HepG2 (cell line): ENCODE measurements at regions not wholly inside any gene's neighbourhood (a gene's known extent, or its start where the extent isn't known, plus 50 kb on each side); places are given as distances from the start of the nearest gene placed in this dataset.

Source experiments
- ATAC-seq: fragments of 200-7000 bp; cut with Tn5 transposase; 3 replicates; pipeline ENCODE4 v1.9.1; 2020; ENCODE audit warnings: mild to moderate bottlenecking, moderate library complexity
- BruUV-seq: library from RNA; stranded (reverse); fragments of 400-500 nt; replicated peaks from 2 replicates; lab custom pipeline; 2021; lab: Mats Ljungman, UMichigan
- CTCF ChIA-PET: fragments of 300-600 bp; formaldehyde crosslinking; extraction: SDS; loops from one replicate; lab custom pipeline; 2021; ENCODE audit warnings: low total read pairs, inconsistent platforms, low intra/inter-chr PET ratio; lab: Yijun Ruan, JAX
- POLR2A ChIA-PET: fragments of 350-600 bp; sonication (Branson Sonifier 250); formaldehyde crosslinking; loops from one replicate; lab custom pipeline; 2020; ENCODE audit warnings: antibody characterized with exemption, inconsistent platforms; lab: Yijun Ruan, JAX
- DNase-seq: peaks from one replicate; pipeline ENCODE4 v3.0.0-alpha.2; 2015; ENCODE audit warnings: low spot score
- FAIRE-seq: peaks from 3 replicates; lab custom pipeline; 2011; peaks lifted over from hg19 to GRCh38; lab: Jason Lieb, UNC
- H2AFZ ChIP-seq: one replicate; pipeline ENCODE4 v1.6.1; 2011; ENCODE audit warnings: low read length, inconsistent platforms
- H3K27ac ChIP-seq: fragments of 300-600 bp; 3 replicates; pipeline ENCODE4 v1.8.0; 2011; ENCODE audit warnings: mixed run types, mild to moderate bottlenecking, mixed read lengths, low read length, inconsistent platforms; ENCODE audit not compliant: insufficient read depth; ENCODE audit errors: extremely low read length
- H3K27me3 ChIP-seq, 2 experiments: fragments of 200-600 bp in 1 of 2; 2 replicates in 1 of 2; 3 replicates in 1 of 2; pipeline versions ENCODE4 v1.6.0 to v1.8.0; 2011; ENCODE audit warnings: low read length in 2 of 2, mild to moderate bottlenecking in 2 of 2, moderate library complexity in 2 of 2, inconsistent platforms in 1 of 2; ENCODE audit not compliant: insufficient read depth in 2 of 2, control insufficient read depth in 1 of 2
- H3K36me3 ChIP-seq, 2 experiments: fragments of 200-600 bp in 1 of 2; replicated peaks in 1 of 2; 2 replicates in 1 of 2; 3 replicates in 1 of 2; pipeline versions ENCODE4 v1.5.1 to v1.8.0; 2011; ENCODE audit warnings: low read length in 2 of 2, inconsistent platforms in 1 of 2; ENCODE audit not compliant: insufficient read depth in 2 of 2, control insufficient read depth in 1 of 2
- H3K4me1 ChIP-seq: 2 replicates; pipeline ENCODE4 v1.5.1; 2012; ENCODE audit warnings: low read length, inconsistent platforms; ENCODE audit not compliant: insufficient read depth
- H3K4me2 ChIP-seq: 2 replicates; pipeline ENCODE4 v1.6.0; 2011; ENCODE audit warnings: low read depth, low read length, inconsistent platforms
- H3K4me3 ChIP-seq, 3 experiments: fragments of 200-600 bp in 1 of 3; sonication (generic), shearing (Covaris generic) in 1 of 3; replicated peaks in 1 of 3; 2 replicates each; pipeline ENCODE4 v1.5.1; 2011 to 2016; ENCODE audit warnings: low read length in 3 of 3, inconsistent platforms in 2 of 3, low read depth in 2 of 3, mild to moderate bottlenecking in 2 of 3, control low read depth in 1 of 3, mixed read lengths in 1 of 3; ENCODE audit not compliant: insufficient read depth in 1 of 3
- H3K79me2 ChIP-seq: one replicate; pipeline ENCODE4 v1.6.1; 2011; ENCODE audit warnings: low read length, inconsistent platforms; ENCODE audit not compliant: insufficient read depth
- H3K9ac ChIP-seq: 2 replicates; pipeline ENCODE4 v1.6.0; 2011; ENCODE audit warnings: mild to moderate bottlenecking, low read depth, low read length, inconsistent platforms; ENCODE audit not compliant: insufficient read depth
- H3K9me3 ChIP-seq: 2 replicates; pipeline ENCODE4 v1.5.1; 2012; ENCODE audit warnings: mild to moderate bottlenecking, low read length
- H4K20me1 ChIP-seq: 2 replicates; pipeline ENCODE4 v1.6.0; 2011; ENCODE audit warnings: inconsistent platforms, mild to moderate bottlenecking, low read length, moderate library complexity; ENCODE audit not compliant: insufficient read depth
- HHEX ChIP-seq: IDR thresholded peaks from 2 replicates; pipeline ENCODE4 v1.6.1; 2016; ENCODE audit warnings: control low read depth
- HMGA1 ChIP-seq: sonication (generic); formaldehyde crosslinking; conservative IDR thresholded peaks from 2 replicates; pipeline ENCODE4 v1.4.0; 2020; ENCODE audit warnings: missing genetic modification reagents
- KLF11 ChIP-seq: IDR thresholded peaks from 2 replicates; pipeline ENCODE4 v1.6.1; 2016; ENCODE audit warnings: missing compliant biosample characterization
- NR2F2 ChIP-seq: IDR thresholded peaks from 2 replicates; pipeline ENCODE4 v1.6.1; 2012; ENCODE audit warnings: low read depth, inconsistent platforms, borderline replicate concordance
- POLR2AphosphoS5 ChIP-seq: IDR thresholded peaks from 2 replicates; pipeline ENCODE4 v1.6.1; 2012; ENCODE audit warnings: low read depth, low read length
- ZNF382 ChIP-seq: sonication (generic); formaldehyde crosslinking; IDR thresholded peaks from 2 replicates; pipeline ENCODE4 v1.5.0; 2020; ENCODE audit warnings: missing genetic modification reagents, mild to moderate bottlenecking, borderline replicate concordance
- ZNF468 ChIP-seq: sonication (generic); formaldehyde crosslinking; IDR thresholded peaks from 2 replicates; pipeline ENCODE4 v1.8.0; 2022; ENCODE audit warnings: mild to moderate bottlenecking, moderate library complexity, missing genetic modification reagents
- ZNF501 ChIP-seq: sonication (generic); formaldehyde crosslinking; IDR thresholded peaks from 2 replicates; pipeline ENCODE4 v1.5.1; 2020; ENCODE audit warnings: mild to moderate bottlenecking, moderate library complexity, missing genetic modification reagents
- ZNF563 ChIP-seq: sonication (generic); formaldehyde crosslinking; IDR thresholded peaks from 2 replicates; pipeline ENCODE4 v1.8.0; 2022; ENCODE audit warnings: mild to moderate bottlenecking, moderate library complexity, missing genetic modification reagents
- WGBS: methylation state at CpG from one replicate; pipeline ENCODE4 v1.1.6; 2017; ENCODE audit warnings: low lambda C conversion rate; 5-methylcytosine and 5-hydroxymethylcytosine counted together
- in situ Hi-C: cut with HindIII; loops from 2 replicates; pipeline ENCODE4 v1.10.0; 2017; ENCODE audit warnings: low pct_unique_long_range_greater_than_20kb; ENCODE audit not compliant: extremely low pct_ligation_motif_present
- intact Hi-C: fragments of 100-400 bp; cut with micrococcal nuclease; formaldehyde crosslinking; loops from one replicate; pipeline ENCODE4 v1.10.0; 2022; ENCODE audit not compliant: unreplicated experiment
- TF ChIP-seq, protein P1 (sequence below): sonication (generic); formaldehyde crosslinking; IDR thresholded peaks from 2 replicates; pipeline ENCODE4 v1.4.0; 2020; ENCODE audit warnings: mild to moderate bottlenecking, missing genetic modification reagents
- TF ChIP-seq, protein P2 (sequence below), 2 experiments: sonication (generic) in 1 of 2; formaldehyde crosslinking in 1 of 2; IDR thresholded peaks; 2 replicates each; pipeline versions ENCODE4 v1.6.1 to v1.9.0; 2014 to 2022; ENCODE audit warnings: antibody characterized with exemption in 1 of 2, borderline replicate concordance in 1 of 2, inconsistent platforms in 1 of 2, low read depth in 1 of 2, missing genetic modification reagents in 1 of 2

DNA sequence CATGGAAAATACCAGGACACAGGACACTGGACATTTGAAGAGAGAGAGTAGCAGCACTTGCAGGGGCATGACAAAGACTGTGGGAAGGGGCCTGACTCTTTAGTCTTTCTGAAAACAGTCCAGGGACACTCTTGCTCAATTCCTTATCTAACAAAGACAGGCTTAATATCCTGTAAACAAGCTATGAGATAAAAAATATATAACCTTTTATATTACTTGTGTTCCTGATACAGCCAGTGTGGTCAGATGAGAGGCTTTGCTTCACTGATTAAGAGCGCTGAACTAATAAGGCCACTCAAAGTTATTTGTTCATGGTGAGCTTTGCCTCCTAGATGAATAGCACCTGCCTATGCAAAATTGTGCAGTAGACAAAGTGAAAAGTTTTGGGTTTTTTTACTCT is 518.7 kb downstream of the LRRC70 start:
- no peaks in the 10 kb centered on the region for H3K4me1 ChIP-seq
- intact Hi-C loops = no loop called here
- H3K4me3 ChIP-seq = no peak overlapping the region
- H3K27me3 ChIP-seq = no peaks in the 10 kb centered on the region
- H4K20me1 ChIP-seq = no peaks in the 10 kb centered on the region
- no peak overlapping the region for H3K9ac ChIP-seq
- H3K36me3 ChIP-seq = no peaks in the 10 kb centered on the region
- no TSS peak for BruUV-seq
- DNase-seq = no peak
- H3K27ac ChIP-seq = no peak overlapping the region
- CTCF ChIA-PET = no interaction called here
- in situ Hi-C loops = no loop called here
- H3K9me3 ChIP-seq = no peaks in the 10 kb centered on the region
- no peak overlapping the region for H3K4me2 ChIP-seq
- FAIRE-seq = no peak
- POLR2A ChIA-PET = no interaction called here
- TF ChIP-seq, protein P1, sequence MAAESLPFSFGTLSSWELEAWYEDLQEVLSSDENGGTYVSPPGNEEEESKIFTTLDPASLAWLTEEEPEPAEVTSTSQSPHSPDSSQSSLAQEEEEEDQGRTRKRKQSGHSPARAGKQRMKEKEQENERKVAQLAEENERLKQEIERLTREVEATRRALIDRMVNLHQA (CRISPR knock-in tag) = no peak
- TF ChIP-seq POLR2AphosphoS5 = no peak
- TF ChIP-seq KLF11 (CRISPR knock-in tag) = no peak
- TF ChIP-seq ZNF501 = no peak
- no peak for TF ChIP-seq ZNF468 (CRISPR knock-in tag)
- TF ChIP-seq NR2F2 = no peak
- TF ChIP-seq ZNF563 (CRISPR knock-in tag) = no peak
- TF ChIP-seq HMGA1 (CRISPR knock-in tag) = no peak
- no peak for TF ChIP-seq HHEX (CRISPR knock-in tag)
- no peak for TF ChIP-seq ZNF382 (CRISPR knock-in tag)
- TF ChIP-seq, all 625 proteins: peak for 0
- Histone ChIP-seq H3K79me2 (no peaks in the 10 kb centered on the region), H2AFZ (no peak overlapping the region)
- ATAC-seq = no peak
- WGBS = 38% methylated on average over 1 of the region's 1 CpG

GRCh38 chr5:63094730-63095129 is 516.1 kb downstream of the LRRC70 start:
- no peaks in the 10 kb centered on the region for H3K27me3 ChIP-seq
- no peak overlapping the region for H3K4me3 ChIP-seq
- H3K4me1 ChIP-seq = no peaks in the 10 kb centered on the region
- H3K9me3 ChIP-seq = no peaks in the 10 kb centered on the region
- in situ Hi-C loops = no loop called here
- ChIA-PET POLR2A (no interaction called here), CTCF (no interaction called here)
- no peak for DNase-seq
- intact Hi-C loops = no loop called here
- no peak overlapping the region for H3K9ac ChIP-seq
- no peak overlapping the region for H3K4me2 ChIP-seq
- H2AFZ ChIP-seq = no peak overlapping the region
- H3K36me3 ChIP-seq = no peaks in the 10 kb centered on the region
- BruUV-seq = no TSS peak
- no peak overlapping the region for H3K27ac ChIP-seq
- TF ChIP-seq, protein P2, sequence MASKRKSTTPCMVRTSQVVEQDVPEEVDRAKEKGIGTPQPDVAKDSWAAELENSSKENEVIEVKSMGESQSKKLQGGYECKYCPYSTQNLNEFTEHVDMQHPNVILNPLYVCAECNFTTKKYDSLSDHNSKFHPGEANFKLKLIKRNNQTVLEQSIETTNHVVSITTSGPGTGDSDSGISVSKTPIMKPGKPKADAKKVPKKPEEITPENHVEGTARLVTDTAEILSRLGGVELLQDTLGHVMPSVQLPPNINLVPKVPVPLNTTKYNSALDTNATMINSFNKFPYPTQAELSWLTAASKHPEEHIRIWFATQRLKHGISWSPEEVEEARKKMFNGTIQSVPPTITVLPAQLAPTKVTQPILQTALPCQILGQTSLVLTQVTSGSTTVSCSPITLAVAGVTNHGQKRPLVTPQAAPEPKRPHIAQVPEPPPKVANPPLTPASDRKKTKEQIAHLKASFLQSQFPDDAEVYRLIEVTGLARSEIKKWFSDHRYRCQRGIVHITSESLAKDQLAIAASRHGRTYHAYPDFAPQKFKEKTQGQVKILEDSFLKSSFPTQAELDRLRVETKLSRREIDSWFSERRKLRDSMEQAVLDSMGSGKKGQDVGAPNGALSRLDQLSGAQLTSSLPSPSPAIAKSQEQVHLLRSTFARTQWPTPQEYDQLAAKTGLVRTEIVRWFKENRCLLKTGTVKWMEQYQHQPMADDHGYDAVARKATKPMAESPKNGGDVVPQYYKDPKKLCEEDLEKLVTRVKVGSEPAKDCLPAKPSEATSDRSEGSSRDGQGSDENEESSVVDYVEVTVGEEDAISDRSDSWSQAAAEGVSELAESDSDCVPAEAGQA (IDR thresholded peaks at IDR 0.05; ENCODE audit: low read depth) = no peak
- TF ChIP-seq, protein P2 (CRISPR knock-in tag; IDR thresholded peaks at IDR 0.05; ENCODE audit: borderline replicate concordance) = no peak
- no peaks in the 10 kb centered on the region for H4K20me1 ChIP-seq
- H3K79me2 ChIP-seq = no peaks in the 10 kb centered on the region
- FAIRE-seq = no peak
- no peak for ATAC-seq
- WGBS = 9% methylated on average over 6 of the region's 6 CpGs
